Endothelial cell of umbilical vein (primary cell): ENCODE measurements at regions not wholly inside any gene's neighbourhood (a gene's known extent, or its start where the extent isn't known, plus 50 kb on each side); places are given as distances from the start of the nearest gene placed in this dataset.

ENCODE experiments used
- BruUV-seq: library from RNA; stranded (reverse); fragments of 400-500 nt; replicated peaks from 2 replicates; lab custom pipeline; 2021; lab: Mats Ljungman, UMichigan
- CTCF ChIA-PET: fragments of 300-600, 350-600 bp; sonication (Branson Sonifier 250); formaldehyde crosslinking; loops from one replicate; lab custom pipeline; 2021; ENCODE audit warnings: antibody characterized with exemption, inconsistent platforms; lab: Charles Lee
- POLR2A ChIA-PET: fragments of 300-600, 350-600 bp; sonication (Branson Sonifier 250); formaldehyde crosslinking; loops from one replicate; lab custom pipeline; 2021; ENCODE audit warnings: antibody characterized with exemption, inconsistent platforms; lab: Charles Lee
- DNase-seq: peaks from one replicate; pipeline ENCODE4 v3.0.0-alpha.2; 2011; ENCODE audit warnings: low read depth, low spot score
- FAIRE-seq: peaks from 2 replicates; lab custom pipeline; 2011; peaks lifted over from hg19 to GRCh38; lab: Jason Lieb, UNC
- H2AFZ ChIP-seq: 2 replicates; pipeline ENCODE4 v1.6.0; 2012; ENCODE audit warnings: low read depth, low read length, control low read depth, inconsistent platforms
- H3K27ac ChIP-seq: 2 replicates; pipeline ENCODE4 v1.5.1; 2011; ENCODE audit warnings: low read depth, mild to moderate bottlenecking, control low read depth, low read length, moderate library complexity; ENCODE audit not compliant: insufficient read depth
- H3K27me3 ChIP-seq, 2 experiments: 2 replicates each; pipeline versions ENCODE4 v1.6.0 to v1.6.1; 2011; ENCODE audit warnings: low read length in 2 of 2, mixed read lengths in 1 of 2; ENCODE audit not compliant: control insufficient read depth in 2 of 2, insufficient read depth in 2 of 2
- H3K36me3 ChIP-seq, 2 experiments: 2 replicates in 1 of 2; 3 replicates in 1 of 2; pipeline ENCODE4 v1.5.1; 2011; ENCODE audit warnings: low read length in 2 of 2, mild to moderate bottlenecking in 1 of 2, moderate library complexity in 1 of 2; ENCODE audit not compliant: control insufficient read depth in 2 of 2, insufficient read depth in 2 of 2; ENCODE audit errors: extremely low read depth in 1 of 2
- H3K4me1 ChIP-seq: 3 replicates; pipeline ENCODE4 v1.5.1; 2011; ENCODE audit warnings: mild to moderate bottlenecking, low read length; ENCODE audit not compliant: control insufficient read depth, insufficient read depth; ENCODE audit errors: extremely low read depth
- H3K4me2 ChIP-seq: 2 replicates; pipeline ENCODE4 v1.6.1; 2011; ENCODE audit warnings: low read length, control low read depth, mixed read lengths; ENCODE audit not compliant: insufficient read depth
- H3K4me3 ChIP-seq, 3 experiments: fragments of 200-600 bp in 1 of 3; sonication (generic), shearing (Covaris generic) in 1 of 3; replicated peaks in 1 of 3; 2 replicates each; pipeline ENCODE4 v1.5.1; 2011 to 2016; ENCODE audit warnings: control low read depth in 3 of 3, low read length in 3 of 3, mild to moderate bottlenecking in 2 of 3, inconsistent platforms in 1 of 3, low read depth in 1 of 3, moderate library complexity in 1 of 3; ENCODE audit not compliant: insufficient read depth in 1 of 3
- H3K79me2 ChIP-seq: 2 replicates; pipeline ENCODE4 v1.6.0; 2012; ENCODE audit warnings: low read length, inconsistent platforms; ENCODE audit not compliant: control insufficient read depth, insufficient read depth
- H3K9ac ChIP-seq: replicated peaks from 2 replicates; pipeline ENCODE3; 2011; ENCODE audit warnings: low read length, control low read depth; ENCODE audit not compliant: insufficient read depth; ENCODE audit errors: extremely low read depth
- H3K9me1 ChIP-seq: replicated peaks from 3 replicates; pipeline ENCODE4 v1.6.0; 2011; ENCODE audit warnings: mild to moderate bottlenecking, low read length; ENCODE audit not compliant: control insufficient read depth, insufficient read depth; ENCODE audit errors: extremely low read depth
- H3K9me3 ChIP-seq: replicated peaks from 2 replicates; pipeline ENCODE4 v1.5.1; 2012; ENCODE audit warnings: low read length, inconsistent platforms; ENCODE audit not compliant: control insufficient read depth, insufficient read depth
- H4K20me1 ChIP-seq: replicated peaks from 2 replicates; pipeline ENCODE3; 2011; ENCODE audit warnings: mild to moderate bottlenecking, low read length; ENCODE audit not compliant: control insufficient read depth, insufficient read depth; ENCODE audit errors: extremely low read depth
- EZH2 ChIP-seq: IDR thresholded peaks from 2 replicates; pipeline ENCODE4 v1.6.1; 2012; ENCODE audit warnings: borderline replicate concordance, low read depth, mild to moderate bottlenecking, moderate library complexity, low read length, inconsistent platforms; ENCODE audit not compliant: severe bottlenecking
- FOS ChIP-seq: IDR thresholded peaks from 2 replicates; pipeline ENCODE4 v1.6.1; 2011; ENCODE audit warnings: mild to moderate bottlenecking, low read length, moderate library complexity, borderline replicate concordance; ENCODE audit not compliant: insufficient read depth
- JUN ChIP-seq: IDR thresholded peaks from 2 replicates; pipeline ENCODE4 v1.6.1; 2011; ENCODE audit warnings: borderline replicate concordance, low read depth; ENCODE audit not compliant: insufficient read length, insufficient read depth
- MYC ChIP-seq: IDR thresholded peaks from one replicate; pipeline ENCODE4 v1.6.1; 2011; ENCODE audit warnings: mild to moderate bottlenecking, low read depth, low read length
- POLR2A ChIP-seq: IDR thresholded peaks from 2 replicates; pipeline ENCODE4 v1.6.1; 2012; ENCODE audit warnings: low read depth, mild to moderate bottlenecking, control low read depth, low read length
- POLR2AphosphoS5 ChIP-seq: IDR thresholded peaks from 2 replicates; pipeline ENCODE4 v1.6.1; 2012; ENCODE audit warnings: low read depth, mild to moderate bottlenecking, control low read depth, low read length, moderate library complexity; ENCODE audit not compliant: insufficient read depth
- dilution Hi-C: fragments of 300-500 bp; cut with MboI; formaldehyde crosslinking; loops from one replicate; pipeline ENCODE4 v1.15.0; 2019; ENCODE audit warnings: low sequenced_read_pairs; ENCODE audit not compliant: extremely low pct_ligation_motif_present
- intact Hi-C: fragments of 100-400 bp; cut with micrococcal nuclease; formaldehyde crosslinking; loops from one replicate; pipeline ENCODE4 v1.10.0; 2022
- TF ChIP-seq, protein P1 (sequence below), 2 donors: IDR thresholded peaks; 1 replicate in 1 of 2; 2 replicates in 1 of 2; pipeline ENCODE4 v1.5.1; 2011; ENCODE audit warnings: low read length in 2 of 2, mild to moderate bottlenecking in 2 of 2, moderate library complexity in 2 of 2, control low read depth in 1 of 2, inconsistent platforms in 1 of 2, low read depth in 1 of 2; ENCODE audit not compliant: insufficient read depth in 1 of 2; ENCODE audit errors: extremely low read depth in 1 of 2
- TF ChIP-seq, protein P2 (sequence below): IDR thresholded peaks from 2 replicates; pipeline ENCODE4 v1.6.1; 2011; ENCODE audit not compliant: insufficient read depth, insufficient read length

DNA sequence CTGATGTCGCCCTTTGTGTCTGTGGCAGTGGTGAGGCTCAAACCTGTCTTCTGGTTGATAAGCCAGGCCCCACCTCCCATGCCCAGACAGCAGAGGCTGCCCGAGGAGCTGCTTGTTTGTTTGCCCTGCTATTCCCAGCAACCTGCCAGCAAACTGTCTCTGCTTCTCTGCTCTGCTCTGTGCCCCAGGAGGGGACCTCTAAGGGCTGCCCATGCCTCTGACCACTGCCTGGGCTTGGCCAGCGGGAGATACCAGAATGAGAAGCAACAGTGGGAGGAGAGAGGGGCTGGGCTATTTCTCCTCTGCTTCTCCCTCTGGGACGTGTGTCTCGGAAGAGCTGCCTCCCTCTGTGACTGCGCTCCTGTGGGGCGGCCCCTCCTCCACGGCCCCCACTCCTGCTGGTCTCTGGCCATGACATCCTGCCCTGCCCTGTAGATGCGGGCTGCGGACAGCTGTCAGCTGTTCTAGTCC, 213.1 kb downstream of the RPLP1 start:
- CTCF ChIA-PET = no interaction called here
- Histone ChIP-seq H3K9me1 (no peaks in the 10 kb centered on the region), H3K79me2 (no peaks in the 10 kb centered on the region), H4K20me1 (no peaks in the 10 kb centered on the region), H3K9me3 (no peaks in the 10 kb centered on the region), H3K36me3 (no peaks in the 10 kb centered on the region), H2AFZ (no peak overlapping the region), H3K4me3 (no peak overlapping the region), H3K4me1 (no peaks in the 10 kb centered on the region), H3K4me2 (no peak overlapping the region), H3K27ac (no peak overlapping the region), H3K27me3 (no peaks in the 10 kb centered on the region), H3K9ac (no peak overlapping the region)
- TF ChIP-seq, protein P1, sequence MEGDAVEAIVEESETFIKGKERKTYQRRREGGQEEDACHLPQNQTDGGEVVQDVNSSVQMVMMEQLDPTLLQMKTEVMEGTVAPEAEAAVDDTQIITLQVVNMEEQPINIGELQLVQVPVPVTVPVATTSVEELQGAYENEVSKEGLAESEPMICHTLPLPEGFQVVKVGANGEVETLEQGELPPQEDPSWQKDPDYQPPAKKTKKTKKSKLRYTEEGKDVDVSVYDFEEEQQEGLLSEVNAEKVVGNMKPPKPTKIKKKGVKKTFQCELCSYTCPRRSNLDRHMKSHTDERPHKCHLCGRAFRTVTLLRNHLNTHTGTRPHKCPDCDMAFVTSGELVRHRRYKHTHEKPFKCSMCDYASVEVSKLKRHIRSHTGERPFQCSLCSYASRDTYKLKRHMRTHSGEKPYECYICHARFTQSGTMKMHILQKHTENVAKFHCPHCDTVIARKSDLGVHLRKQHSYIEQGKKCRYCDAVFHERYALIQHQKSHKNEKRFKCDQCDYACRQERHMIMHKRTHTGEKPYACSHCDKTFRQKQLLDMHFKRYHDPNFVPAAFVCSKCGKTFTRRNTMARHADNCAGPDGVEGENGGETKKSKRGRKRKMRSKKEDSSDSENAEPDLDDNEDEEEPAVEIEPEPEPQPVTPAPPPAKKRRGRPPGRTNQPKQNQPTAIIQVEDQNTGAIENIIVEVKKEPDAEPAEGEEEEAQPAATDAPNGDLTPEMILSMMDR (IDR thresholded peaks at IDR 0.05; ENCODE audit: extremely low read depth in 1 of 2, insufficient read depth in 1 of 2, low read depth in 1 of 2, low read length in 2 of 2) = no peak
- TF ChIP-seq FOS (no peak), POLR2A (no peak), MYC (no peak), EZH2 (no peak), POLR2AphosphoS5 (no peak), JUN (no peak)
- TF ChIP-seq, protein P2, sequence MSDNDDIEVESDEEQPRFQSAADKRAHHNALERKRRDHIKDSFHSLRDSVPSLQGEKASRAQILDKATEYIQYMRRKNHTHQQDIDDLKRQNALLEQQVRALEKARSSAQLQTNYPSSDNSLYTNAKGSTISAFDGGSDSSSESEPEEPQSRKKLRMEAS = no peak
- intact Hi-C loops = no loop called here
- dilution Hi-C loops = no loop called here
- FAIRE-seq (no peak), DNase-seq (no peak)
- POLR2A ChIA-PET = no interaction called here
- BruUV-seq = no TSS peak
